ENCODE measurements at regions not wholly inside any gene's neighbourhood (a gene's known extent, or its start where the extent isn't known, plus 50 kb on each side); places are given as distances from the start of the nearest gene placed in this dataset.

GRCh38 chr5:125277494-125278154 lies 531.2 kb upstream of the ZNF608 start:
- Histone ChIP-seq H3K9me3 (replicated peaks in 1 of 3) (no peaks in the 10 kb centered on the region), H3K27ac (peak overlapping the region in 1 of 5 donors; percentile 19), H3K27me3 (no peaks in the 10 kb centered on the region), H3K4me1 (replicated peaks in 1 of 2) (no peaks in the 10 kb centered on the region), H3K4me3 (no peak overlapping the region), H3K36me3 (replicated peaks in 1 of 2) (no peaks in the 10 kb centered on the region)
- 75 to 84% (median 81%) methylated on average over 3 of the region's 3 CpGs for WGBS, 4 donors
- peak in 1 of 7 donors; percentile 31 for DNase-seq
- no peak for TF ChIP-seq POLR2A (IDR thresholded peaks at IDR 0.05)
- TF ChIP-seq CTCF (IDR thresholded peaks at IDR 0.05) = no peak
- intact Hi-C loops (cut with DNase I) = no loop called here

GRCh38 chr5:125278711-125279110 lies 532.3 kb upstream of the ZNF608 start:
- no peaks in the 10 kb centered on the region for H3K9me3 ChIP-seq (replicated peaks in 1 of 3)
- WGBS, 4 donors = 90 to 97% (median 92%) methylated on average over 2 of the region's 2 CpGs
- H3K36me3 ChIP-seq (replicated peaks in 1 of 2) = no peaks in the 10 kb centered on the region
- DNase-seq = no peak
- no peaks in the 10 kb centered on the region for H3K27me3 ChIP-seq
- no peak overlapping the region for H3K27ac ChIP-seq
- TF ChIP-seq CTCF (IDR thresholded peaks at IDR 0.05) (no peak), POLR2A (IDR thresholded peaks at IDR 0.05) (no peak)
- no peak overlapping the region for H3K4me3 ChIP-seq
- intact Hi-C loops (cut with DNase I) = no loop called here
- H3K4me1 ChIP-seq (replicated peaks in 1 of 2) = no peaks in the 10 kb centered on the region

GRCh38 chr5:125281667-125282066 lies 535.2 kb upstream of the ZNF608 start:
- H3K27me3 ChIP-seq = no peaks in the 10 kb centered on the region
- H3K9me3 ChIP-seq (replicated peaks in 1 of 3) = no peaks in the 10 kb centered on the region
- intact Hi-C loops (cut with DNase I) = no loop called here
- no peaks in the 10 kb centered on the region for H3K36me3 ChIP-seq (replicated peaks in 1 of 2)
- no peak overlapping the region for H3K4me3 ChIP-seq
- no peak for TF ChIP-seq POLR2A (IDR thresholded peaks at IDR 0.05)
- TF ChIP-seq CTCF (IDR thresholded peaks at IDR 0.05) = no peak
- no peaks in the 10 kb centered on the region for H3K4me1 ChIP-seq (replicated peaks in 1 of 2)
- no peak overlapping the region for H3K27ac ChIP-seq
- no peak for DNase-seq

- 82 to 90% (median 86%) methylated on average over 2 of the region's 2 CpGs for WGBS, 4 donors
- intact Hi-C loops (cut with DNase I) = no loop called here
- Histone ChIP-seq H3K9me3 (replicated peaks in 1 of 3) (no peaks in the 10 kb centered on the region), H3K27me3 (no peaks in the 10 kb centered on the region), H3K27ac (no peak overlapping the region), H3K4me1 (replicated peaks in 1 of 2) (no peaks in the 10 kb centered on the region), H3K36me3 (replicated peaks in 1 of 2) (no peaks in the 10 kb centered on the region), H3K4me3 (no peak overlapping the region)
- TF ChIP-seq CTCF (IDR thresholded peaks at IDR 0.05) (no peak), POLR2A (IDR thresholded peaks at IDR 0.05) (no peak)
- no peak for DNase-seq
Measured at GRCh38 chr5:125283372-125283771, 536.9 kb upstream of the ZNF608 start.
